Inflammatory macrophage treated with lipopolysaccharide for 4 hours (primary cell): ENCODE measurements at regions not wholly inside any gene's neighbourhood (a gene's known extent, or its start where the extent isn't known, plus 50 kb on each side); places are given as distances from the start of the nearest gene placed in this dataset.

Experiments used
- DNase-seq: peaks from one replicate; pipeline ENCODE4 v3.0.0-alpha.2; 2020

GRCh38 chr6:165814679-165815078 is 151.6 kb upstream of the PDE10A start:
- no peak for DNase-seq

DNA sequence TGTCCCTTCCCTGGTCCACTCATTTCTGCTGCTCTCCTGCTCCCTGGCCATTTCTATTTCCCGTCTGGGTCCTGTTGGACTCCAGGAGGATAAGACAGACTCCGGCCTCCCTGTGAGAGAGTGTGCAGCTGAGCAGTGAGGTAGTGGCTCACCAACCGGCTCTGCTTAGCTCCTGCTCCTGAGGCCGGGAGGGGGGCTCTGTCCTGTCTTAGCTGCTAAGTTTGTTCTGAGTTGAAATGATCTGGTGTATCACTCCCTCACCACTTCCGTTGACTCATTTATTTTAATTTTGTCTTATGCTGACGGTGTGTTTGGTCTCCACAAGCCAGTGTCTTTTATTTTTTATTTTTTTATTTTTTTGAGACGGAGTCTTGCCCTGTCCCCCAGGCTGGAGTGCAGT is 148.5 kb upstream of the PDE10A start:
- no peak for DNase-seq

GRCh38 chr6:165808021-165808420 is 145.0 kb upstream of the PDE10A start:
- no peak for DNase-seq

DNA sequence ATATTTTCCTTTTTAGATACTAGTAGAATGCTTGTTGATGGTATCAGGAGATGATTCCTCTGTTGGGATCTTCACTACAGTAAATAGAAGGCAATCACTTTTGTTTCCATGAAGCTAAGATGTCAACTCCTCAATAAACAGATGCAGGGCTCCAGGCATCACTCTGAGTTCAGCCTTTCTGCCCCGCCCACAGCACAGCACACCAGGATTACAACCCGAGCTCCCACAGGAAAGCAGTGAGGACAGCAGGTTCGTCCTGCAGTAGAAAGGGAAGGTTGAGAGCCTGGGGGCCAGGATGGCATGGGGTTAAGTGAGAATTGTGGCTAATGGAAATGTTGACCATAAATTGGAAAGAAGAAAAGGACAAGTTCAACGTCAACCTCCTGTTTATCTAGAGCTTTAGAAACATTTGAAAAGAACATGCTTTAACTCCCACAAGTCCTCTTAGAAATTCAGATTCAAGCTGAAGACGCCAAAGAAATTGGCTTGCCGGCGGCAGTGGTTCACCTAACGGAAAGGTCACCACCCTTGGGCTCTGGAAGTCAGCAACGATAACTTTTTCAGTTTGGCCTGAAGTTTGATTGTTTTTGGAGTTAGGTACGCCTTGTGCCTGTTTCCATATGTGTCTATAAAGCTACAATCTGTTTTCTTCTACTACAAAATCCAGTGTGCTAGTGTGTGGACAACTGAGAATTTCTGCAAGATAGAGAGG is 144.4 kb upstream of the PDE10A start:
- DNase-seq = no peak

DNA sequence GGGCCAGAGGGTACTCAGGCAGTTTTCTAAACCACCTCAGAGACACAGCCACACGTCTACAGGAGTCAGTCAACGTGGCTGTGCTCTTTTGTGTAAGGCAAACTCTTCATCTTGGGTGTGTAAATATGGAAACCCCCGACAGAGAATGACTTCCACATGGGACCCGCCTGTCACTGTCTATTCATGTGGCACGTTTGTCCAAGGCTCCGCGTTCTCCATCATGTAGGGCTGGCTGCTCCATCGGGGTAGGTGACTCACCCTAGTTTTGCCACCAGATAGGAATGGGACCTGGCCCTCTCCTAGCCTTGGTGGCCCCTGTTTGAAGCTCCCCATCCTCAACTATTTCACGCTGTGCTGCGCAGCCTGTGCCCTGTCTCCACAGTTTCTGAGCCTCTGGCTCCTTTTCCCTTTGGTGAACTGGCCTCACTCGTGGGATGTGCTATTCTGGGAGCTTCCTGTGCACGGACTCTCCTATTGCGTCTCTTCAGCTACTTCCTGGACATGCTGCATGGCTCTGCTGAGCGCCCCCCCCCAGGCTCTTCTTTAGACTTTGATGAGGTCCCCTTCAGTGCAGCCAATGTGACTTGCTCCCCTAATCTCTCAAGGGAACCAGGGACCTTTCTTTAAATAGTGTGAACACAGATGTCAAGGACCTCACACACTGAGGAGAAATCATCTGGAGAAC is 143.2 kb upstream of the PDE10A start:
- no peak for DNase-seq

GRCh38 chr6:165805636-165806035 is 142.6 kb upstream of the PDE10A start:
- no peak for DNase-seq

DNA sequence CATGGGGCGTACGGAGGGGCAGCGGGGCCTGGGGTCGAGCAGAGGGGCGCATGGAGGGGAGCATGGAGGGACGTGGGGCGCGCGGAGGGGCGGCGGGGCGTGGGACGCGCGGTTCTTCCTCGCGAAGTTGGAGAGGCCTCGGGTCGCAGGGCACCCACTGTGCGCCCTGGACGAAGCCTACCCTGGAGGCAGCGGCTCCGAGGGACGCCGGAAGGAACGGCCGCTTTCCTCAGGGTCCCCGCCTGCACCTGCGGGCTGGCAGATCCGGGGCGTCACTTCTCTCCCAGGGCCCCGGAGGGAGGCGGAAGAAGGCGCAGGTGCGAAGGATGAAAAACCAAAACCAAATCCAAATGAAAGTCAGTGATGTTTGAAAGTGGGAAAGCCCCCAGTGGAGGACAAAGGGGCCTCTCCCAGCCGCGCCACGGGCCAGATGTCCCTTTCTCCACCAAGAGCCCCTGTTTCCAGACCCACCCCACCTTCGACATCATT is 142.1 kb upstream of the PDE10A start:
- DNase-seq = no peak

GRCh38 chr6:165804331-165805066 is 141.5 kb upstream of the PDE10A start:
- no peak for DNase-seq

- no peak for DNase-seq
Observed at GRCh38 chr6:165800337-165800736, 137.3 kb upstream of the PDE10A start.

DNA sequence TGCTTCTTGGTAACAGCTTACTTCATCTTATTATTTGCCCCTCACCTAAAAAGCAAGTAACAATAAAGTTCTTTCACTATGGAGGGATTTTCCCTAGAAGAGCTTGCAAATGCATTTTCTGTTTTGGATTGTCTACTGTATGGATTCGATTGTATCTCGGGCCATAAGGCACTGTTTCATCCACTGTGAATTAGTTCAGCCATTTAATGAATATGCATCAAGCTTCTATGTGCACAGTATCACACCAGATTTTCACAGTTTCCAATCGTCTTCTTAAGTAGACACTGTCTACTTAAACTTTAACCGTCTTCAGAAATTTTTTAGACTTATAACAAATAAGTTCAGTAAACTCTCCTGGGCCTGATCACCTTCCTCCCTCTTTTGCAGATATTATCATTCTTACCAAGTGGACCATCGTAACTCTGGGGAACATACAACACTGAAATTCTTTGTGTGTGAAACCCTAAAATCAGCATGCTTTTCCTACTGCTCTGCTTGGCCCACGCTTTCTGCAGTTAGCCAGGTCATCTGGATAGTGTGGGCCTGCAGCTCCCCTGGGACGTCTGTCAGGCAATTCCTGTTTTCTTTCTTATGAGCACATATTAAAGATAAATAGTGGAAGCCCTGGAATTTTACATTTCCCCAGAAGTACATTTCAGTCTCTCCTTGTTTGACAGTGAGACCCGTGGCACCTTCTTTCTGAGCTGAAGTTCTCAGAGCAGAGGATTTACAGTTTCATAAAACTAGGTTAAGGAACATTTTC is 136.5 kb upstream of the PDE10A start:
- no peak for DNase-seq

- no peak for DNase-seq
Observed at GRCh38 chr6:165798991-165799390, 135.9 kb upstream of the PDE10A start.

DNA sequence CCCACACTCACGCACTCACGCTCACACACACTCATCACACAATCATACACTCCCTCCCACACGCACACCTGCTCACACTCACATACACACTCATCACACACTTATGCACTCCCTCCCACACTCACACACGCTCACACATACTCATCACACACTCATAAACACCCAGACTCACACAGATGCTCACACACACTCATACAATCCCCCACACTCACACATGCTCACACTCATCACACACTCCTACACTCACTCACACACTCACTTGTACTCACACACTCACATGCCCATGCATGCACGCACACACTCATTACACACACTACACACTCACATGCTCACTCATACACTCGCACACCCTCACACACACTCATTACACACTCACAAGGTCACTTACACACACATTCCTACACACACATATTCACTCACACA is 131.1 kb upstream of the PDE10A start:
- DNase-seq = no peak

DNA sequence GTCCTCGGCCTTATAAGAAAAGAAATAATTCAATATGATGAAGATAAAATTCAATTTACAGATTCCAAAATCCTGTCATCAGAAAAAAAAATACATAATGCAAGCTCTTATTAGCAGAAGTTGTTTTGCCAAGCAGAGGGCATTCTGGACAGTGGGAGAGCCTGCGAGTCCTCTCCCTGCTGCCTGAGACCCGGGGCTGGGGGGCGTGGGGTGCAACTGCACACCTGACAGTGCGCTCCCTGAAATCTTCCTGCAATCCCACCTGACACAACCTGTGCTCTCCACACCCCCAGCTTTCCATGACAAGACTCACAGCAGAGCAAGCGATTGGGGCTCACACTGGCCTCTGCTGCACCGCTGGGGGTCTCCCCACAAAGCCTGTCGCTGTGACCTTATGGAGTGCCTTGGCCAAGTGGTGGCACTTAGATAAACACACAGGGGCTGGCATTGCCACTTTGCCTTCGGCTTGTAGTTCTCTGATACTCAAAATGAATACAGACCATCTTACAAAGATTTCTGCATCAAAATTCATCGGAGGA is 130.3 kb upstream of the PDE10A start:
- no peak for DNase-seq

GRCh38 chr6:165791876-165792437 is 128.9 kb upstream of the PDE10A start:
- DNase-seq = no peak

DNA sequence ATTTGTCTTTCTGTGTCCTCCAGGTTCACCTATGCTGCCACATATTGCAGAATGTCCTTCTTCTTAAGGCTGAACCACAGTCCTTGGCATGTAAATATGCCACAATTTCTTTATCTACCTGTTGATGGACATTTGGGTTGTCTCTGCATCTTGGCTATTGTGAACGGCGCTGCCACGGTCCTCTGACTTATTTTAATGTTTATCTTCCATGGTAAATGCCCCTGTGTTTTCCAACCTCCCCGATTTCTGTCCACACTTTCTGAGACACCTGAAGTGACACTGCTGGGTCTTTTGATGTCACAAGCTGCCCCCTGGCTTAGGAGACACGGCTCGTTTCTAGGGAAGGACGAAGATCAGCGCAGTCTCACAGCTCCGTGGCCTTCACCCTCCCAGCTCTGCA is 128.3 kb upstream of the PDE10A start:
- no peak for DNase-seq

DNA sequence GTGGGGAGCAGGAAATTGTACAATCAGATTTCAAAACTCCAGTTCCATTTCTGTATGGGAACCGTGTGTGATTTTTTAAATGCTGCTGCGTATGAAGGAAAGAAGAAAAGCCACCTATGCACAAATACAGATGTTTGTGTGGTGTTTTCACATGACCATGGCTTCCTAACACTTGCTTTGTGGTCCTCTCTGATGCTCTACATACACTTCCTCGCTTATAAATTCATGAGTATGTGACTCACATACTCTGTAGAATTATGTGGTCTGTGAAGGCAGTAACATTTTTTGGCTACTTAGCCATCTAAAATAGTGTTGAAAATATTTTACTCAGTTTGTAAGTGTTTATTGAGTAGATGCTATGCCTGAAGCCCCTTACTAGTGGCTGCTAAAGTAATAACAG is 119.8 kb upstream of the PDE10A start:
- no peak for DNase-seq

DNA sequence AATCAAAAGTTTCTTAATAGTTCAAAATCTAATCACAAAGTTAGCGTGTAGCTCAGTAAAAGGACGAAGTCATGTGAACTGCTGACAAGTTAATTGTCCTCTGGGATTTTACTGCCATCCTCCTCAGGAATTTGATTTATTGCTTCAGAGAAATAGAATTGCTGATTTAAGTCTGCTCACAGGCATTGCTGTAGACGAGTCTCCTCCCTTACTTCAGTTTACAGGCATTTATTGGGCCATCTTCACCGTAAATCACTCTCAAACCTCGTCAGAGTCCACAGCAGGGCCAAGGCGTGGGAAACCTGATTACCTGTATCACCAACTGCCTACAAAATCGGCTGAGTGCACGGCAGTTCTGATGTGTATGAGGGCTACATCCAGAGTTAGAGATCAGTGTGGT is 119.1 kb upstream of the PDE10A start:
- DNase-seq = no peak

GRCh38 chr6:165777680-165778079 is 114.6 kb upstream of the PDE10A start:
- no peak for DNase-seq

GRCh38 chr6:165776691-165777090 is 113.7 kb upstream of the PDE10A start:
- no peak for DNase-seq

- no peak for DNase-seq
Observed at GRCh38 chr6:165775721-165776120, 112.7 kb upstream of the PDE10A start.

DNA sequence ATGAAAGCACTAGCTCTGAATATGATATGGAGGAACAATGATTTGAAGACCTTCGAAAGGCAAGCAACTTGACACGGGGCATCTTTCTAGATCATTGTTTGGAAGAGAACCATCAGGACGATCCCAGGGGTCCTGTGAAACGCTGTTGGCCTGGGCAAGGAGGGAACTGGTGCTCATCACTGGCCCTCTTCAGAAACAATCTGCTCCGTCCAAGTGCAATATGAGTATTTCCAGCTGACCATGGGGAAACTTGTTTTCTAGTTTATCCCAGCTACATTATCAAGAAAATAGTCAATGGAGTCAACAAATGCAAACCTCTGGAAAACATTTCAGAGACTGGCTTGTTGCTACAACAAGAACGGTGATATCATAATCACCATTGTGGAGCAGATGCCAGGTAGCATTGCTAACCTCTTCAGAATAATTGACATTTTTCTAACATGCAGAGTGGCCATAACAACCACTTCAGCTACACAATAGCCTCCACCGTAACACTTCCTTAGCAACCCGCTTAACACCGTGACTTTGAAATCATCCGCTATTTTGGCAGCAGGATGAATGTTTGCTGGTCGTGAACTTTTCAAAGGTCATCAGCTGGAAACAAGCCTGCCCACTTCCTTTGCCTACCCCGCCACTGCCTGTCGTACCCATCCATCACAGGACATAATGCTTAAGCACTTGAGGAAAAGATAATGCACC is 112.0 kb upstream of the PDE10A start:
- no peak for DNase-seq
